Activated naive CD4-positive, alpha-beta T cell treated with anti-CD3 and anti-CD28 coated beads for 36 hours (primary cell): ENCODE measurements at regions not wholly inside any gene's neighbourhood (a gene's known extent, or its start where the extent isn't known, plus 50 kb on each side); places are given as distances from the start of the nearest gene placed in this dataset.

Source experiments
- CTCF ChIA-PET: fragments of 350-600 bp; sonication (Branson Sonifier 250); formaldehyde crosslinking; loops from one replicate; lab custom pipeline; 2021; ENCODE audit warnings: antibody characterized with exemption; lab: Charles Lee
- DNase-seq: peaks from one replicate; pipeline ENCODE4 v3.0.0-alpha.2; 2020
- H3K27ac Mint-ChIP-seq: one replicate; pipeline ENCODE4 v1.8.0; 2021; ENCODE audit warnings: mild to moderate bottlenecking, mixed read lengths
- H3K27me3 Mint-ChIP-seq: one replicate; pipeline ENCODE4 v1.8.0; 2021; ENCODE audit warnings: low read depth, mixed read lengths
- H3K36me3 Mint-ChIP-seq: one replicate; pipeline ENCODE4 v1.8.0; 2021; ENCODE audit warnings: low read depth, mixed read lengths
- H3K4me1 Mint-ChIP-seq: one replicate; pipeline ENCODE4 v1.8.0; 2021; ENCODE audit warnings: low read depth, mixed read lengths
- H3K4me3 Mint-ChIP-seq: one replicate; pipeline ENCODE4 v1.8.0; 2021; ENCODE audit warnings: mild to moderate bottlenecking, moderate library complexity, mixed read lengths
- H3K9me3 Mint-ChIP-seq: one replicate; pipeline ENCODE4 v1.8.0; 2021; ENCODE audit warnings: mixed read lengths
- intact Hi-C: fragments of 100-400 bp; cut with micrococcal nuclease; formaldehyde crosslinking; loops from one replicate; pipeline ENCODE4 v1.15.1; 2023

GRCh38 chr3:127088511-127089351 lies 104.2 kb upstream of the PRR23E start:
- Mint-ChIP-seq H3K9me3 (no peaks in the 10 kb centered on the region), H3K27ac (no peak overlapping the region), H3K27me3 (no peaks in the 10 kb centered on the region), H3K36me3 (no peaks in the 10 kb centered on the region), H3K4me1 (no peaks in the 10 kb centered on the region), H3K4me3 (no peak overlapping the region)
- DNase-seq: no peak
- intact Hi-C loops: no loop called here
- CTCF ChIA-PET: no interaction called here

GRCh38 chr3:127089486-127090145 lies 103.3 kb upstream of the PRR23E start:
- Mint-ChIP-seq H3K4me1 (no peaks in the 10 kb centered on the region), H3K27me3 (no peaks in the 10 kb centered on the region), H3K36me3 (no peaks in the 10 kb centered on the region), H3K4me3 (no peak overlapping the region), H3K9me3 (no peaks in the 10 kb centered on the region), H3K27ac (no peak overlapping the region)
- CTCF ChIA-PET: no interaction called here
- DNase-seq: no peak
- intact Hi-C loops: loop anchor here (10.0 kb wide), 1 partner anchor 935 kb away; no protein-coding TSS in a partner anchor

- no peaks in the 10 kb centered on the region for H3K9me3 Mint-ChIP-seq
Measured at GRCh38 chr3:127090218-127091160, 102.4 kb upstream of the PRR23E start.

GRCh38 chr3:127091376-127091775 lies 101.6 kb upstream of the PRR23E start:
- intact Hi-C loops: loop anchor here (10.0 kb wide), 1 partner anchor 937 kb away; no protein-coding TSS in a partner anchor
- H3K4me3 Mint-ChIP-seq: no peak overlapping the region
- H3K4me1 Mint-ChIP-seq: no peaks in the 10 kb centered on the region
- no peaks in the 10 kb centered on the region for H3K9me3 Mint-ChIP-seq
- DNase-seq: no peak
- H3K27ac Mint-ChIP-seq: no peak overlapping the region
- CTCF ChIA-PET: no interaction called here
- no peaks in the 10 kb centered on the region for H3K36me3 Mint-ChIP-seq
- H3K27me3 Mint-ChIP-seq: no peaks in the 10 kb centered on the region

More at GRCh38 chr3:127090218-127091160, 102.4 kb upstream of the PRR23E start:
- Mint-ChIP-seq H3K27me3 (no peaks in the 10 kb centered on the region), H3K4me3 (no peak overlapping the region), H3K36me3 (no peaks in the 10 kb centered on the region), H3K4me1 (no peaks in the 10 kb centered on the region), H3K27ac (no peak overlapping the region)
- CTCF ChIA-PET: no interaction called here
- intact Hi-C loops: loop anchor here (10.0 kb wide), 1 partner anchor 936 kb away; no protein-coding TSS in a partner anchor
- DNase-seq: no peak

GRCh38 chr3:127092368-127092767 lies 100.6 kb upstream of the PRR23E start:
- CTCF ChIA-PET: no interaction called here
- intact Hi-C loops: loop anchor here (10.0 kb wide), 1 partner anchor 938 kb away; no protein-coding TSS in a partner anchor
- no peak for DNase-seq
- Mint-ChIP-seq H3K36me3 (no peaks in the 10 kb centered on the region), H3K4me1 (no peaks in the 10 kb centered on the region), H3K9me3 (no peaks in the 10 kb centered on the region), H3K27me3 (no peaks in the 10 kb centered on the region), H3K4me3 (no peak overlapping the region), H3K27ac (no peak overlapping the region)

GRCh38 chr3:127092776-127093175 lies 100.2 kb upstream of the PRR23E start:
- Mint-ChIP-seq H3K9me3 (no peaks in the 10 kb centered on the region), H3K27ac (no peak overlapping the region), H3K27me3 (no peaks in the 10 kb centered on the region), H3K4me3 (no peak overlapping the region), H3K36me3 (no peaks in the 10 kb centered on the region), H3K4me1 (no peaks in the 10 kb centered on the region)
- CTCF ChIA-PET: no interaction called here
- intact Hi-C loops: loop anchor here (10.0 kb wide), 1 partner anchor 938 kb away; no protein-coding TSS in a partner anchor
- DNase-seq: no peak

- Mint-ChIP-seq H3K27me3 (no peaks in the 10 kb centered on the region), H3K9me3 (no peaks in the 10 kb centered on the region), H3K4me1 (no peaks in the 10 kb centered on the region), H3K27ac (no peak overlapping the region), H3K36me3 (no peaks in the 10 kb centered on the region), H3K4me3 (no peak overlapping the region)
- CTCF ChIA-PET: no interaction called here
- intact Hi-C loops: loop anchor here (10.0 kb wide), 1 partner anchor 939 kb away; no protein-coding TSS in a partner anchor
- no peak for DNase-seq
Measured at GRCh38 chr3:127093312-127093711, 99.6 kb upstream of the PRR23E start.

GRCh38 chr3:127095774-127096173 lies 97.2 kb upstream of the PRR23E start:
- H3K4me3 Mint-ChIP-seq: no peak overlapping the region
- DNase-seq: no peak
- no peaks in the 10 kb centered on the region for H3K36me3 Mint-ChIP-seq
- no peaks in the 10 kb centered on the region for H3K9me3 Mint-ChIP-seq
- no peak overlapping the region for H3K27ac Mint-ChIP-seq
- no peaks in the 10 kb centered on the region for H3K27me3 Mint-ChIP-seq
- no peaks in the 10 kb centered on the region for H3K4me1 Mint-ChIP-seq
- intact Hi-C loops: loop anchor here (10.0 kb wide), 1 partner anchor 941 kb away; no protein-coding TSS in a partner anchor
- CTCF ChIA-PET: no interaction called here

- no peak for DNase-seq
- Mint-ChIP-seq H3K36me3 (no peaks in the 10 kb centered on the region), H3K27me3 (no peaks in the 10 kb centered on the region), H3K4me1 (no peaks in the 10 kb centered on the region), H3K4me3 (no peak overlapping the region), H3K9me3 (no peaks in the 10 kb centered on the region), H3K27ac (no peak overlapping the region)
- CTCF ChIA-PET: no interaction called here
- intact Hi-C loops: loop anchor here (10.0 kb wide), 1 partner anchor 942 kb away; no protein-coding TSS in a partner anchor
Measured at GRCh38 chr3:127096256-127097071, 96.5 kb upstream of the PRR23E start.

- CTCF ChIA-PET: no interaction called here
- intact Hi-C loops: loop anchor here (10.0 kb wide), 1 partner anchor 942 kb away; no protein-coding TSS in a partner anchor
- no peaks in the 10 kb centered on the region for H3K4me1 Mint-ChIP-seq
- H3K4me3 Mint-ChIP-seq: no peak overlapping the region
- no peaks in the 10 kb centered on the region for H3K27me3 Mint-ChIP-seq
- no peak overlapping the region for H3K27ac Mint-ChIP-seq
- DNase-seq: no peak
- H3K36me3 Mint-ChIP-seq: no peaks in the 10 kb centered on the region
- H3K9me3 Mint-ChIP-seq: no peaks in the 10 kb centered on the region
Measured at GRCh38 chr3:127097072-127097405, 95.9 kb upstream of the PRR23E start.

GRCh38 chr3:127097481-127097880 lies 95.5 kb upstream of the PRR23E start:
- CTCF ChIA-PET: no interaction called here
- DNase-seq: no peak
- Mint-ChIP-seq H3K4me1 (no peaks in the 10 kb centered on the region), H3K27me3 (no peaks in the 10 kb centered on the region), H3K9me3 (no peaks in the 10 kb centered on the region), H3K27ac (no peak overlapping the region), H3K4me3 (no peak overlapping the region), H3K36me3 (no peaks in the 10 kb centered on the region)
- intact Hi-C loops: loop anchor here (10.0 kb wide), 1 partner anchor 943 kb away; no protein-coding TSS in a partner anchor
